ENCODE measurements at regions not wholly inside any gene's neighbourhood (a gene's known extent, or its start where the extent isn't known, plus 50 kb on each side); places are given as distances from the start of the nearest gene placed in this dataset.

DNA sequence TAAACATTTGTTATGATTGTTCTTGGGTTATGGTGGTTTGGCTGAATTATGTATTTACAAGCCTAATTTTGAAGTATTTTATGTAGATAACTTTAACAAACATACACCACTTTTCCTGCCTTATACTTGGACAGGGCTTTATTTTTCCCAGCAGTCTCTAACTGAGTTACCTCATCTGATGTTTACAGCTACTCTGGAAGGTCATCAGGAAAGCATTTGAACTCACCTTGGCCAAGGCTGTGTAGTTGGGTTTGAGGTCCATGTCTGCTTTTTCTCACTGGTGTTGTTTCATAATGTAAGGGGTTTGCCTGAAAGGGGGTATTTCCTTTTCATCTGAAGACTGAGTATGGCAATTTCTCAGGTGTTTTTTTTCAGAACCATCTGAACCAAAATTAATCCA is 193.5 kb downstream of the RWDD3 start:
- intact Hi-C loops (cut with micrococcal nuclease; ENCODE audit: unreplicated experiment): no loop called here
- Histone ChIP-seq H3K4me1 (ENCODE audit: insufficient read depth, low read length, poor library complexity, severe bottlenecking) (no peaks in the 10 kb centered on the region), H3K9me3 (ENCODE audit: low read length) (no peaks in the 10 kb centered on the region), H3K4me2 (ENCODE audit: low read length) (no peak overlapping the region), H2AFZ (ENCODE audit: low read length) (no peak overlapping the region), H3K27ac (ENCODE audit: low read depth, low read length, poor library complexity, severe bottlenecking) (no peak overlapping the region), H3K4me3 (ENCODE audit: low read depth, low read length, poor library complexity, severe bottlenecking) (no peak overlapping the region), H4K20me1 (ENCODE audit: insufficient read depth, low read length) (no peaks in the 10 kb centered on the region), H3K79me2 (ENCODE audit: insufficient read depth, low read depth, low read length) (no peaks in the 10 kb centered on the region), H3K36me3 (ENCODE audit: insufficient read depth, low read length) (no peaks in the 10 kb centered on the region), H3K9me2 (ENCODE audit: insufficient read depth, low read length) (no peaks in the 10 kb centered on the region)
- CTCF ChIA-PET (ENCODE audit: unreplicated experiment): no interaction called here
- no TSS peak for BruUV-seq (replicated peaks)
- TF ChIP-seq, protein P1, sequence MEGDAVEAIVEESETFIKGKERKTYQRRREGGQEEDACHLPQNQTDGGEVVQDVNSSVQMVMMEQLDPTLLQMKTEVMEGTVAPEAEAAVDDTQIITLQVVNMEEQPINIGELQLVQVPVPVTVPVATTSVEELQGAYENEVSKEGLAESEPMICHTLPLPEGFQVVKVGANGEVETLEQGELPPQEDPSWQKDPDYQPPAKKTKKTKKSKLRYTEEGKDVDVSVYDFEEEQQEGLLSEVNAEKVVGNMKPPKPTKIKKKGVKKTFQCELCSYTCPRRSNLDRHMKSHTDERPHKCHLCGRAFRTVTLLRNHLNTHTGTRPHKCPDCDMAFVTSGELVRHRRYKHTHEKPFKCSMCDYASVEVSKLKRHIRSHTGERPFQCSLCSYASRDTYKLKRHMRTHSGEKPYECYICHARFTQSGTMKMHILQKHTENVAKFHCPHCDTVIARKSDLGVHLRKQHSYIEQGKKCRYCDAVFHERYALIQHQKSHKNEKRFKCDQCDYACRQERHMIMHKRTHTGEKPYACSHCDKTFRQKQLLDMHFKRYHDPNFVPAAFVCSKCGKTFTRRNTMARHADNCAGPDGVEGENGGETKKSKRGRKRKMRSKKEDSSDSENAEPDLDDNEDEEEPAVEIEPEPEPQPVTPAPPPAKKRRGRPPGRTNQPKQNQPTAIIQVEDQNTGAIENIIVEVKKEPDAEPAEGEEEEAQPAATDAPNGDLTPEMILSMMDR (conservative IDR thresholded peaks at IDR 0.05; ENCODE audit: low read length): no peak
- TF ChIP-seq EZH2phosphoT487 (IDR thresholded peaks at IDR 0.05; ENCODE audit: borderline replicate concordance, low read depth, low read length): no peak
- POLR2A ChIA-PET: interaction anchor here (1.0 kb wide), 1 partner anchor 13 kb away, joined by 3 read pairs; no protein-coding TSS in a partner anchor
- no peak for DNase-seq (ENCODE audit: low spot score)

DNA sequence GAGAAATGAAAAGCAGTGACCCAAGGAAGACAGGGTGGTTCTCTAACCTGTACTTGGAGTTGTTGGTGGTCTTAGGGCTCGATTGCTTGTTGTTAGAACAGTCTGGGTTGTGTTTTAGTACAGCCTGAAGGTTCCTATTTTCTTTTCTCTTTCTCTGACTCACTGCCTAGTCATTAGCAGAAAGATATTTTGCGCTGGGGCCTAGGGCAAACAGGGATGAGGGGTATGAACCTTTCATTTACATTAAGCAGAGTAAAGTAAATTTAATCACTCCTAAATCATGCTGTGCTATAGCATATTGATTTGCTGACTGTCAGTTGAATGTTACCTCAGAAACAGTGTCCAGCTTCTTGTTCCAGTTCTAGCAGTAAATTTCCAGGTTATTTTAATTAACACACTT is 197.2 kb downstream of the RWDD3 start:
- TF ChIP-seq, protein P1 (conservative IDR thresholded peaks at IDR 0.05; ENCODE audit: low read length): no peak
- TF ChIP-seq EZH2phosphoT487 (IDR thresholded peaks at IDR 0.05; ENCODE audit: borderline replicate concordance, low read depth, low read length): no peak
- Histone ChIP-seq H3K27ac (ENCODE audit: low read depth, low read length, poor library complexity, severe bottlenecking) (no peak overlapping the region), H3K79me2 (ENCODE audit: insufficient read depth, low read depth, low read length) (no peaks in the 10 kb centered on the region), H3K4me3 (ENCODE audit: low read depth, low read length, poor library complexity, severe bottlenecking) (no peak overlapping the region), H3K9me3 (ENCODE audit: low read length) (no peaks in the 10 kb centered on the region), H2AFZ (ENCODE audit: low read length) (no peak overlapping the region), H3K36me3 (ENCODE audit: insufficient read depth, low read length) (no peaks in the 10 kb centered on the region), H3K4me1 (ENCODE audit: insufficient read depth, low read length, poor library complexity, severe bottlenecking) (no peaks in the 10 kb centered on the region), H3K4me2 (ENCODE audit: low read length) (no peak overlapping the region), H4K20me1 (ENCODE audit: insufficient read depth, low read length) (no peaks in the 10 kb centered on the region), H3K9me2 (ENCODE audit: insufficient read depth, low read length) (no peaks in the 10 kb centered on the region)
- no TSS peak for BruUV-seq (replicated peaks)
- intact Hi-C loops (cut with micrococcal nuclease; ENCODE audit: unreplicated experiment): no loop called here
- ChIA-PET POLR2A (no interaction called here), CTCF (ENCODE audit: unreplicated experiment) (no interaction called here)
- DNase-seq (ENCODE audit: low spot score): no peak

DNA sequence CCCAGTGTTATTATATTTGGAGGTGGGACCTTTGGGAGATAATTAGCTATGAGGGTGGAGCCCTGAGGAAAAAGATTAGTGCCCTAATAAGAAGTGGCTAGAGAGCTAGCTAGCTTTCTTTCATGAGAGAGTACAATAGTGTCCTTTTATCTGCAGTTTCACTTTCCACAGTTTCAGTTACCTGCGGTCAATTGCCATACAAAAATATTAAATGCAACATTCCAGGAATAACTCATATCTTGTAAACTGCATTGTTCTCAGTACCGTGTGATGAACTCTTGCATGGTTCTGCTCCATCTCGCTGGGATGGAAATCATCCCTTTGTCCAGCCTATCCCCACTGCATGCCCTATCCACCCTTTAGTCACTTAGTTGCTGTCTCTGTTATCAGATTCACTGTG is 201.6 kb downstream of the RWDD3 start:
- Histone ChIP-seq H3K4me3 (ENCODE audit: low read depth, low read length, poor library complexity, severe bottlenecking) (no peak overlapping the region), H3K36me3 (ENCODE audit: insufficient read depth, low read length) (no peaks in the 10 kb centered on the region), H3K4me2 (ENCODE audit: low read length) (no peak overlapping the region), H2AFZ (ENCODE audit: low read length) (no peak overlapping the region), H3K27ac (ENCODE audit: low read depth, low read length, poor library complexity, severe bottlenecking) (no peak overlapping the region), H3K4me1 (ENCODE audit: insufficient read depth, low read length, poor library complexity, severe bottlenecking) (no peaks in the 10 kb centered on the region), H3K79me2 (ENCODE audit: insufficient read depth, low read depth, low read length) (no peaks in the 10 kb centered on the region), H3K9me2 (ENCODE audit: insufficient read depth, low read length) (no peaks in the 10 kb centered on the region), H4K20me1 (ENCODE audit: insufficient read depth, low read length) (no peaks in the 10 kb centered on the region), H3K9me3 (ENCODE audit: low read length) (no peaks in the 10 kb centered on the region)
- ChIA-PET POLR2A (interaction anchor here (1.0 kb wide), 1 partner anchor 331 kb away, joined by 4 read pairs; no protein-coding TSS in a partner anchor), CTCF (ENCODE audit: unreplicated experiment) (no interaction called here)
- no peak for DNase-seq (ENCODE audit: low spot score)
- no peak for TF ChIP-seq EZH2phosphoT487 (IDR thresholded peaks at IDR 0.05; ENCODE audit: borderline replicate concordance, low read depth, low read length)
- TF ChIP-seq, protein P1 (conservative IDR thresholded peaks at IDR 0.05; ENCODE audit: low read length): no peak
- intact Hi-C loops (cut with micrococcal nuclease; ENCODE audit: unreplicated experiment): no loop called here
- BruUV-seq (replicated peaks): no TSS peak

All from OCI-LY7 (cell line).